Adrenal gland (tissue), 9 donors: ENCODE measurements at regions not wholly inside any gene's neighbourhood (a gene's known extent, or its start where the extent isn't known, plus 50 kb on each side); places are given as distances from the start of the nearest gene placed in this dataset.
"Not testable (repeated sequence)": the region's sequence is repeated elsewhere in the genome, so short reads cannot be mapped to it uniquely, and the experiment has no call there.

Experiments
- DNase-seq, 7 donors: peaks; one replicate each; pipeline ENCODE4 v3.0.0-alpha.2; 2019 to 2020
- H3K27ac ChIP-seq, 5 donors: fragments of 200-600 bp; sonication (generic) in 4 of 5; 1 replicate in 3 of 5; 2 replicates in 2 of 5; pipeline versions ENCODE4 v1.5.1 to v1.8.0; 2016 to 2020; ENCODE audit warnings: mild to moderate bottlenecking in 1 of 5
- H3K27me3 ChIP-seq: fragments of 200-600 bp; 2 replicates; pipeline ENCODE4 v1.8.0; 2021
- H3K36me3 ChIP-seq, 2 donors: fragments of 200-600 bp; replicated peaks in 1 of 2; 1 replicate in 1 of 2; 2 replicates in 1 of 2; pipeline versions ENCODE4 v1.5.1 to v1.8.0; 2018 to 2022
- H3K4me1 ChIP-seq, 2 donors: fragments of 200-600 bp; replicated peaks in 1 of 2; 1 replicate in 1 of 2; 2 replicates in 1 of 2; pipeline versions ENCODE4 v1.5.1 to v1.8.0; 2018 to 2021
- H3K4me3 ChIP-seq, 4 donors: fragments of 200-600 bp; sonication (generic) in 3 of 4; one replicate each; pipeline ENCODE4 v1.5.1; 2016 to 2018
- H3K9me3 ChIP-seq, 3 donors: fragments of 200-600 bp; sonication (generic) in 1 of 3; replicated peaks in 1 of 3; 1 replicate in 2 of 3; 2 replicates in 1 of 3; pipeline versions ENCODE4 v1.5.1 to v1.8.0; 2016 to 2021
- CTCF ChIP-seq, 6 experiments: fragments of 450-650 bp in 4 of 6; fragments of 200-600 bp in 2 of 6; sonication (generic) in 1 of 6; IDR thresholded peaks; 1 replicate in 5 of 6; 2 replicates in 1 of 6; pipeline versions ENCODE4 v1.5.1 to v1.8.0; 2016 to 2021; ENCODE audit warnings: antibody characterized with exemption in 6 of 6, mild to moderate bottlenecking in 2 of 6, moderate library complexity in 1 of 6
- POLR2A ChIP-seq, 2 donors: fragments of 450-650 bp; IDR thresholded peaks; one replicate each; pipeline ENCODE4 v1.6.1; 2017; ENCODE audit warnings: antibody characterized with exemption in 2 of 2, mild to moderate bottlenecking in 2 of 2, moderate library complexity in 1 of 2
- WGBS, 4 donors: extraction: QIAGEN DNeasy Blood & Tissue Kit in 2 of 4; methylation state at CpG; one replicate each; pipeline versions ENCODE4 v1.1.5 to v1.1.7; 2013 to 2017; 5-methylcytosine and 5-hydroxymethylcytosine counted together
- intact Hi-C, 2 donors: fragments of 100-400 bp; cut with DNase I; formaldehyde crosslinking; loops; one replicate each; pipeline versions ENCODE4 v1.14.1 to v1.15.0; 2022 to 2023
- donor health status: healthy with polysubstance abuse.
- donor health status: Bipolar disorder and iron deficiency.
- donor health status: DM: yes; HTN: yes; CAD: no.
- donor health status: DM: no; HTN: no; CAD: no.
- donor health status: DM: no; HTN: no; CAD: no.

- no peaks in the 10 kb centered on the region for H3K9me3 ChIP-seq
- no peak for TF ChIP-seq POLR2A (IDR thresholded peaks at IDR 0.05)
- intact Hi-C loops = no loop called here
- DNase-seq = no peak
- no peaks in the 10 kb centered on the region for H3K36me3 ChIP-seq
- no peak overlapping the region for H3K4me3 ChIP-seq
- H3K27me3 ChIP-seq = no peaks in the 10 kb centered on the region
- WGBS, 4 donors = 66 to 69% (median 68%) methylated on average over 2 of the region's 2 CpGs
- H3K27ac ChIP-seq = no peak overlapping the region
- H3K4me1 ChIP-seq = no peaks in the 10 kb centered on the region
Measured at GRCh38 chr11:98061858-98062257, 958.9 kb upstream of the CNTN5 start.

GRCh38 chr11:98062714-98063113 lies 958.0 kb upstream of the CNTN5 start:
- H3K27me3 ChIP-seq = no peaks in the 10 kb centered on the region
- H3K4me1 ChIP-seq = no peaks in the 10 kb centered on the region
- H3K36me3 ChIP-seq = no peaks in the 10 kb centered on the region
- H3K27ac ChIP-seq = no peak overlapping the region
- H3K4me3 ChIP-seq = no peak overlapping the region
- intact Hi-C loops = no loop called here
- 67 to 83% (median 70%) methylated on average over 1 of the region's 1 CpG for WGBS, 4 donors
- TF ChIP-seq CTCF (IDR thresholded peaks at IDR 0.05) = no peak
- TF ChIP-seq POLR2A (IDR thresholded peaks at IDR 0.05) = no peak
- no peaks in the 10 kb centered on the region for H3K9me3 ChIP-seq
- DNase-seq = no peak

GRCh38 chr11:98068251-98068650 lies 952.5 kb upstream of the CNTN5 start:
- intact Hi-C loops = no loop called here
- no peak overlapping the region for H3K4me3 ChIP-seq
- no peaks in the 10 kb centered on the region for H3K27me3 ChIP-seq
- no peak for DNase-seq
- H3K36me3 ChIP-seq = no peaks in the 10 kb centered on the region
- H3K27ac ChIP-seq = no peak overlapping the region
- 61 to 82% (median 70%) methylated on average over 1 of the region's 1 CpG for WGBS, 4 donors
- H3K4me1 ChIP-seq = no peaks in the 10 kb centered on the region
- TF ChIP-seq POLR2A (IDR thresholded peaks at IDR 0.05) (no peak), CTCF (IDR thresholded peaks at IDR 0.05) (no peak)
- H3K9me3 ChIP-seq = no peaks in the 10 kb centered on the region

GRCh38 chr11:98069147-98069546 lies 951.6 kb upstream of the CNTN5 start:
- H3K27me3 ChIP-seq, H3K4me3 ChIP-seq, H3K27ac ChIP-seq, H3K4me1 ChIP-seq, H3K36me3 ChIP-seq, DNase-seq, H3K9me3 ChIP-seq, intact Hi-C loops: not testable (repeated sequence)
- 86 to 93% (median 88%) methylated on average over 16 of the region's 16 CpGs for WGBS, 4 donors

- DNase-seq = no peak
- intact Hi-C loops = no loop called here
- Histone ChIP-seq H3K4me3 (no peak overlapping the region), H3K27me3 (no peaks in the 10 kb centered on the region), H3K9me3 (no peaks in the 10 kb centered on the region), H3K4me1 (no peaks in the 10 kb centered on the region), H3K36me3 (no peaks in the 10 kb centered on the region), H3K27ac (no peak overlapping the region)
- WGBS, 4 donors = 86 to 91% (median 88%) methylated on average over 13 of the region's 13 CpGs
- TF ChIP-seq POLR2A (IDR thresholded peaks at IDR 0.05) (no peak), CTCF (IDR thresholded peaks at IDR 0.05) (no peak)
Measured at GRCh38 chr11:98069861-98070260, 950.9 kb upstream of the CNTN5 start.
